Calu3 (cell line): ENCODE measurements at regions not wholly inside any gene's neighbourhood (a gene's known extent, or its start where the extent isn't known, plus 50 kb on each side); places are given as distances from the start of the nearest gene placed in this dataset.

Experiments
- BruUV-seq: library from RNA; stranded (reverse); fragments of 400-500 nt; replicated peaks from 2 replicates; lab custom pipeline; 2021; lab: Mats Ljungman, UMichigan
- CTCF ChIA-PET: fragments of 300-600 bp; sonication (Branson Sonifier 250); formaldehyde crosslinking; loops from one replicate; lab custom pipeline; 2022; ENCODE audit warnings: antibody characterized with exemption; lab: Charles Lee
- DNase-seq: peaks from one replicate; pipeline ENCODE4 v3.0.0; 2022
- H3K27ac Mint-ChIP-seq: one replicate; pipeline ENCODE4 v1.8.0; 2022; ENCODE audit warnings: mixed read lengths; ENCODE audit not compliant: unreplicated experiment
- H3K27me3 Mint-ChIP-seq: one replicate; pipeline ENCODE4 v1.8.0; 2022; ENCODE audit warnings: mixed read lengths; ENCODE audit not compliant: unreplicated experiment
- H3K36me3 Mint-ChIP-seq: one replicate; pipeline ENCODE4 v1.8.0; 2022; ENCODE audit warnings: mild to moderate bottlenecking, moderate library complexity, mixed read lengths; ENCODE audit not compliant: insufficient read depth, unreplicated experiment
- H3K4me1 Mint-ChIP-seq: one replicate; pipeline ENCODE4 v1.8.0; 2022; ENCODE audit warnings: mild to moderate bottlenecking, low read depth, mixed read lengths; ENCODE audit not compliant: unreplicated experiment
- H3K4me3 Mint-ChIP-seq: one replicate; pipeline ENCODE4 v1.8.0; 2022; ENCODE audit warnings: mild to moderate bottlenecking, low read depth, moderate library complexity, mixed read lengths; ENCODE audit not compliant: unreplicated experiment
- H3K9me3 Mint-ChIP-seq: one replicate; pipeline ENCODE4 v1.8.0; 2022; ENCODE audit warnings: low read depth, mixed read lengths; ENCODE audit not compliant: unreplicated experiment
- intact Hi-C: fragments of 100-400 bp; cut with micrococcal nuclease; formaldehyde crosslinking; loops from one replicate; pipeline ENCODE4 v1.10.0; 2022; ENCODE audit not compliant: unreplicated experiment
- TF ChIP-seq, protein P1 (sequence below): fragments of 200-600 bp; IDR thresholded peaks from one replicate; pipeline ENCODE4 v1.8.0; 2022; ENCODE audit warnings: antibody characterized with exemption; ENCODE audit not compliant: unreplicated experiment

- DNase-seq = no peak
- CTCF ChIA-PET = no interaction called here
- Mint-ChIP-seq H3K27me3 (peaks cover 9% of the 10 kb centered on the region), H3K27ac (no peak overlapping the region), H3K9me3 (no peaks in the 10 kb centered on the region), H3K4me1 (peaks cover 2% of the 10 kb centered on the region), H3K4me3 (no peak overlapping the region), H3K36me3 (no peaks in the 10 kb centered on the region)
- no TSS peak for BruUV-seq
- intact Hi-C loops = no loop called here
- TF ChIP-seq, protein P1, sequence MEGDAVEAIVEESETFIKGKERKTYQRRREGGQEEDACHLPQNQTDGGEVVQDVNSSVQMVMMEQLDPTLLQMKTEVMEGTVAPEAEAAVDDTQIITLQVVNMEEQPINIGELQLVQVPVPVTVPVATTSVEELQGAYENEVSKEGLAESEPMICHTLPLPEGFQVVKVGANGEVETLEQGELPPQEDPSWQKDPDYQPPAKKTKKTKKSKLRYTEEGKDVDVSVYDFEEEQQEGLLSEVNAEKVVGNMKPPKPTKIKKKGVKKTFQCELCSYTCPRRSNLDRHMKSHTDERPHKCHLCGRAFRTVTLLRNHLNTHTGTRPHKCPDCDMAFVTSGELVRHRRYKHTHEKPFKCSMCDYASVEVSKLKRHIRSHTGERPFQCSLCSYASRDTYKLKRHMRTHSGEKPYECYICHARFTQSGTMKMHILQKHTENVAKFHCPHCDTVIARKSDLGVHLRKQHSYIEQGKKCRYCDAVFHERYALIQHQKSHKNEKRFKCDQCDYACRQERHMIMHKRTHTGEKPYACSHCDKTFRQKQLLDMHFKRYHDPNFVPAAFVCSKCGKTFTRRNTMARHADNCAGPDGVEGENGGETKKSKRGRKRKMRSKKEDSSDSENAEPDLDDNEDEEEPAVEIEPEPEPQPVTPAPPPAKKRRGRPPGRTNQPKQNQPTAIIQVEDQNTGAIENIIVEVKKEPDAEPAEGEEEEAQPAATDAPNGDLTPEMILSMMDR = no peak
These were observed 78.9 kb upstream of the RMDN2 start for GRCh38 chr2:37846207-37846606.

- intact Hi-C loops = no loop called here
- CTCF ChIA-PET = no interaction called here
- no peaks in the 10 kb centered on the region for H3K27me3 Mint-ChIP-seq
- no peak for DNase-seq
- H3K4me1 Mint-ChIP-seq = peaks cover 10% of the 10 kb centered on the region
- H3K4me3 Mint-ChIP-seq = no peak overlapping the region
- BruUV-seq = no TSS peak
- H3K36me3 Mint-ChIP-seq = no peaks in the 10 kb centered on the region
- TF ChIP-seq, protein P1 = no peak
- no peak overlapping the region for H3K27ac Mint-ChIP-seq
- H3K9me3 Mint-ChIP-seq = no peaks in the 10 kb centered on the region
These were observed 77.3 kb upstream of the RMDN2 start for GRCh38 chr2:37847792-37848191.

DNA sequence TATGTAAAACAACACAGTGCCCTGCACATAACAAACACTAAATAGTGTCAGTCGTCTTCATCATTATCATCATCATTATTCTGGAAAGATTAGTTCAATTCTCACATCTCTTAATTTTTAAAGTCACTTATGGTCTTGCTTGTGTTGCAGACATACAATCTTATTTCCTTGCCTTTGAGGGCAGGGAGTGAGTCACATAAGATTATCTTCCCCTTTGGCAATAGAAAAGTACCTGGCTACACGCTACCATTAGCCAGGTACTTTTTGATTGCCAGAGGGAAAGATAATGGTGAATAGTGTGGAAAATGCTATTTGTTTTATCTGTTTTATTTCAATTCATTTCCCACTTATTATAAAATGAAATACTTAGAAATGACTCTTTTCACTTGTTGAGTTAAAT lies 76.6 kb upstream of the RMDN2 start:
- Mint-ChIP-seq H3K4me1 (peaks cover 10% of the 10 kb centered on the region), H3K9me3 (no peaks in the 10 kb centered on the region), H3K4me3 (no peak overlapping the region), H3K27me3 (no peaks in the 10 kb centered on the region), H3K27ac (no peak overlapping the region), H3K36me3 (no peaks in the 10 kb centered on the region)
- no TSS peak for BruUV-seq
- intact Hi-C loops = no loop called here
- TF ChIP-seq, protein P1 = no peak
- CTCF ChIA-PET = no interaction called here
- DNase-seq = no peak

DNA sequence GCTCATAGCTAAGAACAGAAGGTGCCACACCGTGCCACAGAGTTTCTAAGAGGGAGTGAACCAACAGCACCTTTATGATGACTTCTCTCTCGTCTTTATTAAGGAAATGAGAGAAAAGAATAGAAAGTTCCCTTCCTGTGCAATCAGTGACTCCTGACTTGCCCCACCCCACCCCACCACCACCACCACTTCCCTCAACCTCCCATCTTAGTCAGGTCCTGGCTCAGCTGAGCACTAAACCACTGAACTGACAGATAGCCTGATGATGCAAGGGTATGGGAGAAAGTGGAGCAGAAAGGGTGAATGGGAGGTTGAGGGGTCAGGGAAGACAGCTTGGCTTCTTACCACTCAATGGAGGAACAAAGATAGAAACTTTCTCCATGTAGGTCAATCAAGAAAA lies 75.2 kb upstream of the RMDN2 start:
- no peaks in the 10 kb centered on the region for H3K27me3 Mint-ChIP-seq
- peaks cover 10% of the 10 kb centered on the region for H3K4me1 Mint-ChIP-seq
- H3K27ac Mint-ChIP-seq = no peak overlapping the region
- intact Hi-C loops = no loop called here
- H3K4me3 Mint-ChIP-seq = no peak overlapping the region
- H3K9me3 Mint-ChIP-seq = no peaks in the 10 kb centered on the region
- H3K36me3 Mint-ChIP-seq = no peaks in the 10 kb centered on the region
- CTCF ChIA-PET = interaction anchor here (0.6 to 1.1 kb wide), 2 partner anchors 17 to 27 kb away, joined by 3 read pairs; no protein-coding TSS in a partner anchor
- no peak for DNase-seq
- BruUV-seq = no TSS peak
- TF ChIP-seq, protein P1 = no peak
